SU-DHL-6 (cell line): ENCODE measurements at regions not wholly inside any gene's neighbourhood (a gene's known extent, or its start where the extent isn't known, plus 50 kb on each side); places are given as distances from the start of the nearest gene placed in this dataset.

Experiments
- H2AFZ ChIP-seq: fragments of 200-600 bp; sonication (generic); 2 replicates; pipeline ENCODE4 v1.6.1; 2014; ENCODE audit warnings: low read depth, mild to moderate bottlenecking, moderate library complexity, mixed read lengths, antibody characterized with exemption, low read length; ENCODE audit not compliant: severe bottlenecking
- H3F3A ChIP-seq: fragments of 200-600 bp; shearing (Covaris generic); 2 replicates; pipeline ENCODE4 v1.6.0; 2016; ENCODE audit warnings: antibody characterized with exemption, mild to moderate bottlenecking; ENCODE audit not compliant: insufficient read depth
- H3K27ac ChIP-seq: fragments of 200-600 bp; sonication (generic); 2 replicates; pipeline ENCODE4 v1.5.1; 2016; ENCODE audit warnings: low read depth, mild to moderate bottlenecking, low read length, moderate library complexity, mixed read lengths
- H3K27me3 ChIP-seq: fragments of 200-600 bp; sonication (generic), shearing (Covaris generic); 2 replicates; pipeline ENCODE4 v1.6.0; 2014; ENCODE audit warnings: mild to moderate bottlenecking, low read length
- H3K36me3 ChIP-seq: fragments of 200-600 bp; sonication (generic); 2 replicates; pipeline ENCODE4 v1.6.1; 2014; ENCODE audit warnings: mild to moderate bottlenecking, low read length, mixed read lengths
- H3K4me2 ChIP-seq: fragments of 300-600, 200-600 bp; shearing (Covaris generic), sonication (generic); 2 replicates; pipeline ENCODE4 v1.6.0; 2014; ENCODE audit warnings: low read length, low read depth, mild to moderate bottlenecking; ENCODE audit not compliant: poor library complexity, severe bottlenecking
- H3K4me3 ChIP-seq: fragments of 200-600 bp; sonication (generic); 2 replicates; pipeline ENCODE4 v1.5.1; 2014; ENCODE audit warnings: antibody characterized with exemption, low read length, mild to moderate bottlenecking, mixed read lengths; ENCODE audit not compliant: insufficient read depth, poor library complexity, severe bottlenecking
- H3K79me2 ChIP-seq: fragments of 200-600 bp; sonication (generic); 2 replicates; pipeline ENCODE4 v1.6.1; 2014; ENCODE audit warnings: mild to moderate bottlenecking, low read length, moderate library complexity; ENCODE audit not compliant: insufficient read depth
- H3K9ac ChIP-seq: fragments of 200-600 bp; sonication (generic); 2 replicates; pipeline ENCODE4 v1.7.0; 2014; ENCODE audit warnings: mild to moderate bottlenecking, low read length
- H3K9me2 ChIP-seq: fragments of 200-600 bp; sonication (generic); replicated peaks from 2 replicates; pipeline ENCODE4 v1.6.1; 2014; ENCODE audit warnings: low read length; ENCODE audit not compliant: insufficient read depth
- H3K9me3 ChIP-seq: fragments of 200-600 bp; sonication (generic); 2 replicates; pipeline ENCODE4 v1.6.1; 2014; ENCODE audit warnings: low read length, mixed read lengths; ENCODE audit not compliant: insufficient read depth
- H4K20me1 ChIP-seq: fragments of 200-600 bp; sonication (generic); 2 replicates; pipeline ENCODE4 v1.6.1; 2014; ENCODE audit warnings: low read depth, mild to moderate bottlenecking, antibody characterized with exemption, low read length, moderate library complexity, mixed read lengths
- EZH2phosphoT487 ChIP-seq: fragments of 200-600 bp; sonication (generic), shearing (Covaris generic); conservative IDR thresholded peaks from 2 replicates; pipeline ENCODE4 v1.6.1; 2018; ENCODE audit warnings: mild to moderate bottlenecking, antibody characterized with exemption, low read length, moderate library complexity, mixed read lengths
- TF ChIP-seq, protein P1 (sequence below): fragments of 200-600 bp; sonication (generic); IDR thresholded peaks from one replicate; pipeline ENCODE4 v1.5.1; 2017; ENCODE audit warnings: antibody characterized with exemption, mild to moderate bottlenecking, low read length, moderate library complexity; ENCODE audit not compliant: insufficient read depth, poor library complexity, severe bottlenecking

DNA sequence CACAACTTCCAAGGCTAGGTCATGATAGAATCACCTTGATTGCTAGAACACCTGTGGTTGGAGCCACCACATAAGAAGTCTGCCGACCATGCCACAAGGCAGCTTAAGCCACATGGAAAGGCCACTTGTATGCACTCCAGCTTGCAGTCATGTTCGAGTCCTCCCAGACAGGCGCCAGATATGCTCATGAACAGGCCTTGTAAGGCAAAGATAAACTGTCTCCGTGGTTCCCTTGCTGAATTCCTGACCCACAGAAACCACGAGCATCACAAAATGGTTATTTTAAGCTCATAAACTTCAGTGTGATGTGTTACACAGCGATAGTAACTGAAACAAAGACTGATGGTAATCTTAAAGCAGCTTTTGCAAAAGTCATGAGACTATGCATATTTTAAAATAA, 188.4 kb upstream of the DAPK1 start:
- no peaks in the 10 kb centered on the region for H3K9me3 ChIP-seq
- no peak overlapping the region for H3K27ac ChIP-seq
- TF ChIP-seq, protein P1, sequence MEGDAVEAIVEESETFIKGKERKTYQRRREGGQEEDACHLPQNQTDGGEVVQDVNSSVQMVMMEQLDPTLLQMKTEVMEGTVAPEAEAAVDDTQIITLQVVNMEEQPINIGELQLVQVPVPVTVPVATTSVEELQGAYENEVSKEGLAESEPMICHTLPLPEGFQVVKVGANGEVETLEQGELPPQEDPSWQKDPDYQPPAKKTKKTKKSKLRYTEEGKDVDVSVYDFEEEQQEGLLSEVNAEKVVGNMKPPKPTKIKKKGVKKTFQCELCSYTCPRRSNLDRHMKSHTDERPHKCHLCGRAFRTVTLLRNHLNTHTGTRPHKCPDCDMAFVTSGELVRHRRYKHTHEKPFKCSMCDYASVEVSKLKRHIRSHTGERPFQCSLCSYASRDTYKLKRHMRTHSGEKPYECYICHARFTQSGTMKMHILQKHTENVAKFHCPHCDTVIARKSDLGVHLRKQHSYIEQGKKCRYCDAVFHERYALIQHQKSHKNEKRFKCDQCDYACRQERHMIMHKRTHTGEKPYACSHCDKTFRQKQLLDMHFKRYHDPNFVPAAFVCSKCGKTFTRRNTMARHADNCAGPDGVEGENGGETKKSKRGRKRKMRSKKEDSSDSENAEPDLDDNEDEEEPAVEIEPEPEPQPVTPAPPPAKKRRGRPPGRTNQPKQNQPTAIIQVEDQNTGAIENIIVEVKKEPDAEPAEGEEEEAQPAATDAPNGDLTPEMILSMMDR: no peak
- no peak for TF ChIP-seq EZH2phosphoT487
- no peak overlapping the region for H2AFZ ChIP-seq
- H3K4me3 ChIP-seq: no peak overlapping the region
- H3F3A ChIP-seq: no peaks in the 10 kb centered on the region
- H4K20me1 ChIP-seq: no peaks in the 10 kb centered on the region
- H3K36me3 ChIP-seq: no peaks in the 10 kb centered on the region
- no peak overlapping the region for H3K4me2 ChIP-seq
- no peaks in the 10 kb centered on the region for H3K79me2 ChIP-seq
- no peaks in the 10 kb centered on the region for H3K9me2 ChIP-seq
- no peak overlapping the region for H3K9ac ChIP-seq
- no peaks in the 10 kb centered on the region for H3K27me3 ChIP-seq

DNA sequence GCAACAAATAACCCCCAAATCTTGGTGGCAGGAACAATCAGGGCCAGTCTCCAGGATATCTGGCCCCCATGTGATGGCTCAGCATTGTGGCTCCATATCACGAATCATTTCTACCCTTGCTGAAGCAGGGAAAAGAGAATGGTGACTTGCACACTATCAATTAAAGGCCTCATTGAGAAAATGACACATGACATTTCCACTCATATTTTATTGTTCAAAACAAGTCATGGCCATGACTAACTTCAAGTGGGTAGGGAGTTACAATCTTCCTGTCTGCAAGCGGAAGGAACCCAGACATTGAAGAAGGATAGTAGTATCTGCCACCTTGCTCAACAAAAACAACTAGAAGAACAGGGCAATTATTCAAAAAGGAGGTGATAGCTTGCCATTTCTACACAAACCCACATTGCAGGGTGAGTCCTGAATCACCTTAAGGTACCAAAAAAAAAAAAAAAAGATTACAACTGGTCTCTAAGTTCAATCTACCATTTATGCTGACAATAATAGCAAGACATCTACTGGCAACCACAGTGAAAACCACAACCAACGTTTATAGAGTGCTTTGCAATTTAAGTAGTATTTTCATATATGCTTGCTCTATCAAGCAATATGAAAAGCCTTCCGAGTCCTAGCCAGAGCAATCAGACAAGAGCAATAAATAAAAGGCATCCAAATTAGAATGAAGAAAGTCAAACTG, 186.7 kb upstream of the DAPK1 start:
- Histone ChIP-seq H3K9me2 (no peaks in the 10 kb centered on the region), H2AFZ (no peak overlapping the region), H3K9ac (no peak overlapping the region), H4K20me1 (no peaks in the 10 kb centered on the region), H3K79me2 (no peaks in the 10 kb centered on the region), H3F3A (no peaks in the 10 kb centered on the region), H3K4me2 (no peak overlapping the region), H3K27ac (no peak overlapping the region), H3K27me3 (no peaks in the 10 kb centered on the region), H3K4me3 (no peak overlapping the region), H3K36me3 (no peaks in the 10 kb centered on the region), H3K9me3 (no peaks in the 10 kb centered on the region)
- TF ChIP-seq, protein P1: no peak
- TF ChIP-seq EZH2phosphoT487: no peak

DNA sequence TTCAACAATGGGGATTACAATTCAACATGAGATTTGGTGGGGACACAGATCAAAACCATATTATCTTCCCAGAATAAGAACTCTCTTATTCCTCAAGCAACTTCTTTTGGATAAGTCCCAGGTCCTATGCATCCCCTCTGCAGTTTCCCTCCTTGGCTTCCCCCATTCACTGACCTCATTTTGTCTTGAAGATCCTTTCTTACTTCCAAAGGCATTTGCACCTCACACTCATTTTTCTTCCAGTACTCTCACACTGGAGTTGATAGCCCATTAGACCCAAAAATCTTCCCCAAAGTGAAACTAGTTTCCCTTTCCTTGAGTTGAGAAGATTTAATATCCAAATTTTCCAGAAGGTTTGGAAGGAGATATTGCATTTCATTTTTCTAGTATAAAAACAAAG, 178.0 kb upstream of the DAPK1 start:
- no peak overlapping the region for H3K27ac ChIP-seq
- no peaks in the 10 kb centered on the region for H3K36me3 ChIP-seq
- no peaks in the 10 kb centered on the region for H3K79me2 ChIP-seq
- no peak for TF ChIP-seq EZH2phosphoT487
- TF ChIP-seq, protein P1: no peak
- no peak overlapping the region for H3K4me2 ChIP-seq
- no peak overlapping the region for H2AFZ ChIP-seq
- no peak overlapping the region for H3K9ac ChIP-seq
- H3K4me3 ChIP-seq: no peak overlapping the region
- no peaks in the 10 kb centered on the region for H3K9me2 ChIP-seq
- no peaks in the 10 kb centered on the region for H3F3A ChIP-seq
- no peaks in the 10 kb centered on the region for H3K9me3 ChIP-seq
- H3K27me3 ChIP-seq: no peaks in the 10 kb centered on the region
- H4K20me1 ChIP-seq: no peaks in the 10 kb centered on the region
